Mucosa of descending colon (tissue), 3 donors: ENCODE measurements at regions not wholly inside any gene's neighbourhood (a gene's known extent, or its start where the extent isn't known, plus 50 kb on each side); places are given as distances from the start of the nearest gene placed in this dataset.

ENCODE experiments used
- ATAC-seq: fragments of 200-7000 bp; cut with Tn5 transposase; one replicate; pipeline ENCODE4 v1.9.1; 2020; ENCODE audit warnings: mild to moderate bottlenecking, moderate library complexity
- DNase-seq, 3 donors: peaks; one replicate each; pipeline ENCODE4 v3.0.0-alpha.2; 2020
- H3K36me3 ChIP-seq: fragments of 200-600 bp; one replicate; pipeline ENCODE4 v1.8.0; 2021; ENCODE audit warnings: low read depth, mild to moderate bottlenecking
- H3K4me1 ChIP-seq: fragments of 200-600 bp; one replicate; pipeline ENCODE4 v1.8.0; 2021; ENCODE audit warnings: low read depth, mild to moderate bottlenecking
- H3K4me3 ChIP-seq: fragments of 200-600 bp; one replicate; pipeline ENCODE4 v1.8.0; 2021; ENCODE audit warnings: mild to moderate bottlenecking
- H3K9me3 ChIP-seq: fragments of 200-600 bp; one replicate; pipeline ENCODE4 v1.8.0; 2021; ENCODE audit warnings: mild to moderate bottlenecking
- intact Hi-C, 2 donors: fragments of 100-400 bp; cut with DNase I in 1 of 2; cut with micrococcal nuclease in 1 of 2; formaldehyde crosslinking; loops; one replicate each; pipeline versions ENCODE4 v1.11.0 to v1.11.1; 2022; cut with DNase I, micrococcal nuclease
- TF ChIP-seq, protein P1 (sequence below): fragments of 200-600 bp; IDR thresholded peaks from one replicate; pipeline ENCODE4 v1.8.0; 2022; ENCODE audit warnings: antibody characterized with exemption, mild to moderate bottlenecking
- donor health status: DM: no; HTN: no; CAD: no; lungs with moderate emphysema.
- donor health status: DM: no; HTN: no; CAD: no.
- donor health status: DM: no; HTN: yes; CAD: no.

DNA sequence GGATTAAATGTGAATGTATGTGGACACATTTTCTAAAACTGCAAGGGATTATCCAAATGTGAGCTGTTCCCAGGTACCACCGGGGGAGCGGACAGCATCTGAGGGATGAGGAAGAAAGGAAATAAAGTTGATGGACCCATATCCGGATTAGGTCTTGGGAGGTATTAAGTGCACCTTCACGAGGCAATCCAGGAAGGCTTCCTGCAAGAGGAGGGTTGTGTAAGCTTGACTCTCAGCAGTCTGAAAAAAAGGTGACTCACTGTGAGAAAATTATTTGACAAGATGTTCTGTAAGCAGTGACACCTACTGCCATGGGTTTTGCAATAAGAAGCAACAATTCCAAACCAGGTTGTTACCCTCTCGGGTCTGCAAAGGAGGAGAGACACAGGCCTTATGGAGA is 55.0 kb upstream of the LRFN2 start:
- intact Hi-C loops: no loop called here
- TF ChIP-seq, protein P1, sequence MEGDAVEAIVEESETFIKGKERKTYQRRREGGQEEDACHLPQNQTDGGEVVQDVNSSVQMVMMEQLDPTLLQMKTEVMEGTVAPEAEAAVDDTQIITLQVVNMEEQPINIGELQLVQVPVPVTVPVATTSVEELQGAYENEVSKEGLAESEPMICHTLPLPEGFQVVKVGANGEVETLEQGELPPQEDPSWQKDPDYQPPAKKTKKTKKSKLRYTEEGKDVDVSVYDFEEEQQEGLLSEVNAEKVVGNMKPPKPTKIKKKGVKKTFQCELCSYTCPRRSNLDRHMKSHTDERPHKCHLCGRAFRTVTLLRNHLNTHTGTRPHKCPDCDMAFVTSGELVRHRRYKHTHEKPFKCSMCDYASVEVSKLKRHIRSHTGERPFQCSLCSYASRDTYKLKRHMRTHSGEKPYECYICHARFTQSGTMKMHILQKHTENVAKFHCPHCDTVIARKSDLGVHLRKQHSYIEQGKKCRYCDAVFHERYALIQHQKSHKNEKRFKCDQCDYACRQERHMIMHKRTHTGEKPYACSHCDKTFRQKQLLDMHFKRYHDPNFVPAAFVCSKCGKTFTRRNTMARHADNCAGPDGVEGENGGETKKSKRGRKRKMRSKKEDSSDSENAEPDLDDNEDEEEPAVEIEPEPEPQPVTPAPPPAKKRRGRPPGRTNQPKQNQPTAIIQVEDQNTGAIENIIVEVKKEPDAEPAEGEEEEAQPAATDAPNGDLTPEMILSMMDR: no peak
- ATAC-seq (no peak), DNase-seq (no peak)
- no peaks in the 10 kb centered on the region for H3K9me3 ChIP-seq
- no peaks in the 10 kb centered on the region for H3K36me3 ChIP-seq
- H3K4me3 ChIP-seq: no peak overlapping the region
- H3K4me1 ChIP-seq: no peaks in the 10 kb centered on the region

DNA sequence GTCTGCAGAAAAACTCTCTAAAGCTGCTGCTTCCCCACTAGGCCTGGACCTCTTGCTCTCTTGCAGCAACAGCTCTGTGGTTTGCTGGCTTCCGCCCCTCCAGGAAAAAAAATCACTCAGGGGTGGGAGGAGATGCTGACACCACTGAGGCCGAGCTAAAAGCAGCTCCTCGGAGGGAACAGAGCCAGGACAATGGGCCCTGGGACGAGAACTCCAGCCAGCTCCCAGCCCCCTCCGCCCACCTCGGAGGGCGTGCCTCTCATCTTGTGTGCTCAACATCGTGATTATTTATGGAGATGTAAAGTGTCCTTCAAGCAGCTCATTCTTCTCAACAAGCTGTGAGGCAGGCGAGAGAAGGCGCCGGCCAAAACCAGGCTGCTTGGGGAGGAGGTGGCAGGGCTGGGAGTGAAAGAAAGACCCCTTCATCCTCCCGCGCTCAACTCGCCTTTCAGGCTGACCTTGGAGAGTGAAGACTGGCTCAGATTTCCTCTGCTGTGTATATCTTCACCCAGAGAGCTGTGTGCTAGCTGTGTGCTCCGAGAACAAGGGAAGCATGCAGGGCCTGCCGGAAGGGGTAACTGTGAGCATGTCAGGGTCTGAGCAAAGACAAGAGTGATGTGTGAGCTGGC is 53.5 kb upstream of the LRFN2 start:
- TF ChIP-seq, protein P1: no peak
- no peak overlapping the region for H3K4me3 ChIP-seq
- H3K4me1 ChIP-seq: no peaks in the 10 kb centered on the region
- intact Hi-C loops: no loop called here
- ATAC-seq (no peak), DNase-seq (no peak)
- no peaks in the 10 kb centered on the region for H3K9me3 ChIP-seq
- no peaks in the 10 kb centered on the region for H3K36me3 ChIP-seq
